ENCODE measurements at regions not wholly inside any gene's neighbourhood (a gene's known extent, or its start where the extent isn't known, plus 50 kb on each side); places are given as distances from the start of the nearest gene placed in this dataset.

DNA sequence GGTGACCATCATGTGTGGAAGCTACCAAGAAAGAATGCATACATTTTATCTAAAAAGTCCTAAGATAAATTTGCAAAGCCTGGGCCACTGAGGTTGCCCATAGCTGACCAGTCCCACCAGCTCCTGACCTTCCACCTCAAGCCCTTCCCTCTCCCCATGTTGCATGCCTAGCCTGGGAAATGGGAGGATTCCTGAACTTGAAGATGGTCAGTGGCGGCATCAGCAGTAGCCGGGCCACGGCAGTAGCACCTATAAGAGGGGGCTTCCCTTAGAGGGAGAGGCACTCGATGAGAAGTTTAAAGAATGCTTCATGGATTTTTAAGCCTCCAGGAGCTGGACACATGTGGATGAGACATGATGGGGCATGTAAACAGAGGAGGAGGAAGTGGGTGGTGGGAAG lies 172.1 kb downstream of the KLF13 start:
- no peak for DNase-seq
- intact Hi-C loops (cut with DNase I; ENCODE audit: low total_unique reads) (no loop called here), in situ Hi-C loops (cut with MboI; ENCODE audit: low pct_ligation_motif_present in 1 of 4, low pct_unique_long_range_greater_than_20kb in 1 of 4, low sequenced_read_pairs in 3 of 4) (loop anchor here in 2 of 4 donors (10.0 kb wide), 3 partner anchors 64 to 304 kb away; no protein-coding TSS in a partner anchor)
- Histone ChIP-seq H3K27me3 (no peaks in the 10 kb centered on the region), H3K9me3 (no peaks in the 10 kb centered on the region), H3K27ac (peak overlapping the region in 1 of 4 donors; percentile 40), H3K36me3 (no peaks in the 10 kb centered on the region), H3K4me3 (no peak overlapping the region), H3K4me1 (peaks cover 0 to 13% (median 3%) of the 10 kb centered on the region in 4 donors)
- no peak for TF ChIP-seq POLR2A (IDR thresholded peaks at IDR 0.05)
- no peak for TF ChIP-seq POLR2AphosphoS5 (IDR thresholded peaks at IDR 0.05)
- TF ChIP-seq, protein P1, sequence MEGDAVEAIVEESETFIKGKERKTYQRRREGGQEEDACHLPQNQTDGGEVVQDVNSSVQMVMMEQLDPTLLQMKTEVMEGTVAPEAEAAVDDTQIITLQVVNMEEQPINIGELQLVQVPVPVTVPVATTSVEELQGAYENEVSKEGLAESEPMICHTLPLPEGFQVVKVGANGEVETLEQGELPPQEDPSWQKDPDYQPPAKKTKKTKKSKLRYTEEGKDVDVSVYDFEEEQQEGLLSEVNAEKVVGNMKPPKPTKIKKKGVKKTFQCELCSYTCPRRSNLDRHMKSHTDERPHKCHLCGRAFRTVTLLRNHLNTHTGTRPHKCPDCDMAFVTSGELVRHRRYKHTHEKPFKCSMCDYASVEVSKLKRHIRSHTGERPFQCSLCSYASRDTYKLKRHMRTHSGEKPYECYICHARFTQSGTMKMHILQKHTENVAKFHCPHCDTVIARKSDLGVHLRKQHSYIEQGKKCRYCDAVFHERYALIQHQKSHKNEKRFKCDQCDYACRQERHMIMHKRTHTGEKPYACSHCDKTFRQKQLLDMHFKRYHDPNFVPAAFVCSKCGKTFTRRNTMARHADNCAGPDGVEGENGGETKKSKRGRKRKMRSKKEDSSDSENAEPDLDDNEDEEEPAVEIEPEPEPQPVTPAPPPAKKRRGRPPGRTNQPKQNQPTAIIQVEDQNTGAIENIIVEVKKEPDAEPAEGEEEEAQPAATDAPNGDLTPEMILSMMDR (IDR thresholded peaks at IDR 0.05): no peak
- no peak for TF ChIP-seq EP300 (IDR thresholded peaks at IDR 0.05; ENCODE audit: low read depth)
- WGBS, 2 donors (ENCODE audit: low coverage in 1 of 2): 96 to 100% methylated on average over 1 to 4 of the region's 4 CpGs

DNA sequence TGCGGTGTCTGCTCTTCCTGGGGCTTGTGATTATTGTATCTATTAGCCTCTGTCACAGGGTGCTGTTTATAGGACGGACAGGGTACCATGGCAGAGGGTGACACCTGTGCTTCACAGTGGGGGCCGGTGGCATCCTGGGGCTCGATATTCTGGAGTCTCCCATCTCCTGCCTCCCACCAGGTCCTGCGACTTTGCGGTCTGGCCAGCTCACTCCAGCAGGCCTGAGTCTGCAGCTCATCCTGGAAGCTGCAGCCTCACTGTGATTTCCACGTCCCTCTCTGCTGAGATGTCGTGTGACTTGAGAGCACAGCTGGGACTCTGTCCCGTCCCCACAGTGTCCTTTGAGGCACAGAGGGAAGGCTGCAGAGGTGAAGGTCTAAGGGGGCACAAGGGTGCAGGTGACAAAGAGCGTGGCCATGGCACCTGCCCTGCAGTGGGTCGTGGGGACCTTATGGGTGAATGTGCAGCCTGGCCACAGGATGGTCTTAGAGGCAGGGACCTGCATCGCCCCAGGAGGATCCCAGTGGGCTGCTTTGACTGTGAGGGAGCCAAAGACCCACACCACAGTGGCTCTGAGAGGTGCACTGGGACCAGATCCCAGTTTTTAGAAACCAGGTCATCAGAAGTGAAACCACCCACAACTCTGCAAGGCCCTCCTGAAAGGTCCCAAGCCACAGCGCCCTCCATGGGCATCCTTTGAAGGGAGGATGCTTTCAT lies 172.8 kb downstream of the KLF13 start:
- no peak overlapping the region for H3K4me3 ChIP-seq
- TF ChIP-seq POLR2AphosphoS5 (IDR thresholded peaks at IDR 0.05): no peak
- TF ChIP-seq EP300 (IDR thresholded peaks at IDR 0.05; ENCODE audit: low read depth): no peak
- TF ChIP-seq POLR2A (IDR thresholded peaks at IDR 0.05): no peak
- TF ChIP-seq, protein P1 (IDR thresholded peaks at IDR 0.05): no peak
- intact Hi-C loops (cut with DNase I; ENCODE audit: low total_unique reads): no loop called here
- H3K9me3 ChIP-seq: no peaks in the 10 kb centered on the region
- in situ Hi-C loops (cut with MboI; ENCODE audit: low pct_ligation_motif_present in 1 of 4, low pct_unique_long_range_greater_than_20kb in 1 of 4, low sequenced_read_pairs in 3 of 4): loop anchor here in 2 of 4 donors (10.0 kb wide), 3 partner anchors 65 to 305 kb away; no protein-coding TSS in a partner anchor
- no peak for DNase-seq
- H3K36me3 ChIP-seq: no peaks in the 10 kb centered on the region
- peaks cover 0 to 13% (median 3%) of the 10 kb centered on the region in 4 donors for H3K4me1 ChIP-seq
- H3K27me3 ChIP-seq: no peaks in the 10 kb centered on the region
- peak overlapping the region in 1 of 4 donors; percentile 40 for H3K27ac ChIP-seq
- 89% methylated on average over 13 of the region's 13 CpGs; no CpG with 5 or more reads in 1 of the 2 donors for WGBS, 2 donors (ENCODE audit: low coverage in 1 of 2)

DNA sequence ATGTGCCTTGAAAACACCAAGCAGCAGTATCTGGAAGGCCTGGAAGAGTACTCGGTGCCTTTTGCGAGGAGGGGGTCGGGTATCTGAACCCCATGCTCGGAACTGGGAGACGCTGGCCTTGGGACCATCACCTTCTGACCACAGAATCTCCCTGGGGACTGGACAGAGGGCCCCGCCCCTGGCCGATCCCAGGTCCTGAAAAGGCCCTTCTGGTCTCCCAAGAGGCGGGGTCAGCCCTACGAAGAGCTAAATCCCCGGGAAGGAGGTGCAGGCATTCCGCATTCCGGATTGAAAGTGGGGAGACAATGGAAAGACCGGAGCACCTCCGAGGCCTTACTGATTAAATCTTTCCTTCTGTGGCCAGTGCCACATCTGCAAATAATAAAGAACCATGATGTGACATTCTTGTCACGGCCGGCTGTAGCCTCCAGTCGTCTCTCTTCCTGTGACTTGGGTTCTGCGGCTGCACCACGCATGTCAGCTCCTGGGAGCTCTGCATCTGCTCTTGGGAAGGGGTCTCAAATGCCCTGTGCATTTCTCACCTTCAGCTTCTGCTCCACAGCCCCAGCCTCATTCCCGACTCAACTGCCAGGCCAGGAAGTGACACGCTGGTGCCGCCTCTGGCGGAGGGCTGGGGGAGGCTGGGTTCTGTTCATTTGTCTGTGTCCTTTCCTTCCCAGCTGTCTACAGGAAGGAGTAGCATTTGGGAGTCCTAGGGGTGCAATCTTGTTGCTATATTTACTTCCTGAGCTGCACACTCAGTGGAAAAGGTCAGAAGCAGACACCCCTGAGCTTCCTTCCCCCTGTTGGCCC lies 173.5 kb downstream of the KLF13 start:
- no peak for DNase-seq
- no peaks in the 10 kb centered on the region for H3K36me3 ChIP-seq
- no peak overlapping the region for H3K27ac ChIP-seq
- no peak for TF ChIP-seq POLR2A (IDR thresholded peaks at IDR 0.05)
- TF ChIP-seq POLR2AphosphoS5 (IDR thresholded peaks at IDR 0.05): no peak
- TF ChIP-seq, protein P1 (IDR thresholded peaks at IDR 0.05): no peak
- no peak for TF ChIP-seq EP300 (IDR thresholded peaks at IDR 0.05; ENCODE audit: low read depth)
- no peak overlapping the region for H3K4me3 ChIP-seq
- H3K9me3 ChIP-seq: no peaks in the 10 kb centered on the region
- WGBS, 2 donors (ENCODE audit: low coverage in 1 of 2): 84% methylated on average over 22 of the region's 23 CpGs; no CpG with 5 or more reads in 1 of the 2 donors
- no peaks in the 10 kb centered on the region for H3K27me3 ChIP-seq
- in situ Hi-C loops (cut with MboI; ENCODE audit: low pct_ligation_motif_present in 1 of 4, low pct_unique_long_range_greater_than_20kb in 1 of 4, low sequenced_read_pairs in 3 of 4): loop anchor here in 2 of 4 donors (10.0 kb wide), 3 partner anchors 65 to 305 kb away; no protein-coding TSS in a partner anchor
- peaks cover 0 to 13% (median 3%) of the 10 kb centered on the region in 4 donors for H3K4me1 ChIP-seq
- intact Hi-C loops (cut with DNase I; ENCODE audit: low total_unique reads): no loop called here

Data from transverse colon (tissue), 4 donors.